HG02938 (cell line): ENCODE measurements at regions not wholly inside any gene's neighbourhood (a gene's known extent, or its start where the extent isn't known, plus 50 kb on each side); places are given as distances from the start of the nearest gene placed in this dataset.

ENCODE experiments used
- ATAC-seq: cut with Tn5 transposase; IDR thresholded peaks from one replicate; pipeline ENCODE4 v1.9.1; 2021; ENCODE audit warnings: mild to moderate bottlenecking, moderate library complexity; ENCODE audit not compliant: unreplicated experiment

DNA sequence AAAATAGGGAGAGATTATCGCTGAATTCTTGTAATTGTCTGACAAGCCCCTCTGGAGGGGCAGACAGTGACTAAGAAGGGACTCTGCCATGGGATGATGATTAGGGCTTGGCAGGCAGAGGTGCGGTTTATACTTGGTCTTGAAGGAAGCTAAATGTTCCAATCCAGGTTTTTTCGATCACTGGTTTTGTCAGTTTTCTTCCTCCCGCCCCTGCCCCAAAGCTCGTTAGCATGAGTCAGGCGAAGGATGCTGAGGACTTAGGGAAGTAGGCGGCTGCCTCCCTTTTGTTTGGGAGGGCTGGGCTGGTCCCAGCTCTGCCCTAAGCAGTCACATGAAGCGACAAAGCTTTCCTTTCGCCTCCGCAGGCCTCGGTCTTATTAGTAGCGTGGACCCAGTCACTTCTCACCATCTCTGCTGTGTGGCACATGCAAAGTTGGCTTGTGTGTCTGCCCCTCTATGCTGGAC, 314.2 kb downstream of the CDC5L start:
- no peak for ATAC-seq

DNA sequence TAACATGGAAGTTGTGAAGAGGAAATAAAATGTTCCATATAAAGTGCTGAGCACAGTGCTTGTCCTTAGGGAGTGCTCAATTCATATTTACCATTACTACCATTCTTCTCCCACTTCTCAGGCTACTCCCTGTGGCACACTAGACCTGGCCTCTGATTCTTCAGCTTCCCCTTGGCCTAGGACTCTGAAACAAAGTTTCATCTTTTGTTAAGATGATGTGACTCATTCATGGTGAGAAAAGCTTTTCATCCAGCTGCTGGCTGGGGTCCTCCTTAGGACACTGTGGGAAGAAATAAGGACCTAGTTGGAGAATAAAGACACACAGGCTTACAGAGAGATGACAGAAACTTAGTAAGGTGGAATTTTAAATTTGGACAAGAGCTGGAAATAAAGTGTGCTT, 314.8 kb downstream of the CDC5L start:
- no peak for ATAC-seq

- ATAC-seq = no peak
Measured at GRCh38 chr6:44704240-44705150, 317.0 kb downstream of the CDC5L start.

DNA sequence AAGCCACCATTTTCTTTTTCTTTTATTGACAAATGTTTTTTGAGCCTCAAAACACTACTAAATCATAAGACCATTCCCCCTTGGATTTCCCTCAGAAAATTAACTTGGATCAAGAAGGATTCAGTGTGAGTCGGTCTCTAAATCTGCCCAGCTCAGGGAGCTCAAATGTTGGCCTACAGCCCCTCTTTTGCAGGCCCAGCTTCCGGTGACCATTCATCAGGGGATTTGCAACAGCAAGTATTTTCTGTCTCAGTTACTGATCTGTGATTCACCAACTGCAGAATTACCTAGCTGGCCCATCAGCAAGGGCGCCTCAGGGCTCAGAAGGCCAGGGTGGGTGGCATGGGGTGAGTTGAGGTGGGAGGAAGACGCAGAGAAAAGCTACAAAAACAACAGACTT, 318.1 kb downstream of the CDC5L start:
- ATAC-seq = no peak

- no peak for ATAC-seq
Measured at GRCh38 chr6:44706011-44706410, 318.5 kb downstream of the CDC5L start.

DNA sequence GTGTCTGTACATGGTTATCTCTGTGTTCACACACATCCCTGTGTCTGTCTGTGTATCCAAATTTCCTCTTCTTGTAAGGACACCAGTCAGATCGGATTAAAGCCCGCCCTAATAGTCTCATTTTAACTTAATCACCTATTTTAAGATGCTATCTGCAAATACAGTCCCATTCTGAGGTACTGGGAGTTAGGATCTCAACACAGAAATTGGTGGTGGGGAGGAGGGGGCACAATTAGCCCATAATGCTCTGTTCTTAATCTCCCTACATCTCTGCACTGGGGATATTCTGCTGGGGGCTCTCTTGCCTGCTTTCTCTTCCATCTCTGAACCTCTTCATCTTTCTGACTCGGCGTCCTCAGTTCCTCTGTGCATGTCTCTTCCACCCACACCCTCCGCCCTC, 320.7 kb downstream of the CDC5L start:
- no peak for ATAC-seq

- ATAC-seq = no peak
Measured at GRCh38 chr6:44712353-44713111, 325.0 kb downstream of the CDC5L start.

GRCh38 chr6:44715188-44715587, 327.7 kb downstream of the CDC5L start:
- no peak for ATAC-seq

GRCh38 chr6:44715925-44716324, 328.4 kb downstream of the CDC5L start:
- no peak for ATAC-seq

GRCh38 chr6:44717431-44717830, 329.9 kb downstream of the CDC5L start:
- no peak for ATAC-seq

- no peak for ATAC-seq
Measured at GRCh38 chr6:44721954-44722578, 334.6 kb downstream of the CDC5L start.

DNA sequence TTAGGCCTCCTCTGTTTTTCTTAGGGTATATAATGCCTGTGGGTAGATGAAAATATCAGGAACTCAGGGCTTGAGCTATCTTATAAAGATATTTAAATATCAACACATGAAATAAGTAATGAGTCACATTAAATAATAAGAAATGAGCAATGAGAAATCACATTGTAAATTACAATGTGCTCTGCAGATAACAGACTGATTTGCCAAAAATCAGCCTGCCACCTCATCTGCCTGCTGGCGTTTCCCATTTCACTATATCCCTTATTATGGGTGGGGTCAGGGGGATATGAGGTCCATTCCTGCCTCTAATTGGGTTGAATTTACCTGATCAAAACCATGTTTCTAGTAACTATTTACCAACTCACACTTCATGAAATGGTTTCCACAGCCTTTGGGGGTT, 335.2 kb downstream of the CDC5L start:
- ATAC-seq = no peak

DNA sequence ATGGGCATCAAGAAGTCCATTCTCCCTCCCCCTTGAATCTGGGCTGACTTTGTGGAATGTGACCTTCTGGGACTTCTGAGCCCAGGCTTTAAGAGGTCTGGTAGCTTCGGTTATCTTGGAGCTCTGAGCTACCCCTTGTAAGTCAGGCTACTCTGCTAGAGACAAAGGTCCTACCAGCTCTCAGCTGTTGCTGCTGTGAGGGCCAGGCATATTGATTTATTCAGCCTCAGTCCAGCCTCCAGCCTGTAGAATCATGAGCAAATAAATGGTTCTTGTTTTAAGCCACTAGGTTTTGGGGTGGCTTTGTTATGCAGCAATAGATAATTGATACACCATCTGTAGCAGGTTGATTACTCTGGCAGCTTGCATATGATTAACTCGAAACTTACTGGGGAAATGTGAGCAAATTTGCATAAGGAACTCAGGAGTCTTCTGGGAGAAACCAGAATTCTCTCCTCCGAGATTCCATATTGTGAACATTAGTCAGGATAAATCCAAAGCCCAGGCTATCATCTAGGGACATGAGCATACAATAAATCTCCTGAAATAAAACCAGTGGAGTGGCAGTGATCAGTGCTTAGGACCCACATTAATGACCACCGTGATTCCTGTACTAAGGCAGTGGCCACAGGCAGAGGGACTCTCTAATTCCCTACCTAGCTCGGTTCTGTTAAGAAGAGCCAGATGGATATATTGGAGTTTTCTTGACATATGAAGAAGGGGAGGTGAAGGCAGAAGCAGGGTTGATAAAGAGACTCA, 336.1 kb downstream of the CDC5L start:
- no peak for ATAC-seq

- no peak for ATAC-seq
Measured at GRCh38 chr6:44725070-44725469, 337.6 kb downstream of the CDC5L start.

DNA sequence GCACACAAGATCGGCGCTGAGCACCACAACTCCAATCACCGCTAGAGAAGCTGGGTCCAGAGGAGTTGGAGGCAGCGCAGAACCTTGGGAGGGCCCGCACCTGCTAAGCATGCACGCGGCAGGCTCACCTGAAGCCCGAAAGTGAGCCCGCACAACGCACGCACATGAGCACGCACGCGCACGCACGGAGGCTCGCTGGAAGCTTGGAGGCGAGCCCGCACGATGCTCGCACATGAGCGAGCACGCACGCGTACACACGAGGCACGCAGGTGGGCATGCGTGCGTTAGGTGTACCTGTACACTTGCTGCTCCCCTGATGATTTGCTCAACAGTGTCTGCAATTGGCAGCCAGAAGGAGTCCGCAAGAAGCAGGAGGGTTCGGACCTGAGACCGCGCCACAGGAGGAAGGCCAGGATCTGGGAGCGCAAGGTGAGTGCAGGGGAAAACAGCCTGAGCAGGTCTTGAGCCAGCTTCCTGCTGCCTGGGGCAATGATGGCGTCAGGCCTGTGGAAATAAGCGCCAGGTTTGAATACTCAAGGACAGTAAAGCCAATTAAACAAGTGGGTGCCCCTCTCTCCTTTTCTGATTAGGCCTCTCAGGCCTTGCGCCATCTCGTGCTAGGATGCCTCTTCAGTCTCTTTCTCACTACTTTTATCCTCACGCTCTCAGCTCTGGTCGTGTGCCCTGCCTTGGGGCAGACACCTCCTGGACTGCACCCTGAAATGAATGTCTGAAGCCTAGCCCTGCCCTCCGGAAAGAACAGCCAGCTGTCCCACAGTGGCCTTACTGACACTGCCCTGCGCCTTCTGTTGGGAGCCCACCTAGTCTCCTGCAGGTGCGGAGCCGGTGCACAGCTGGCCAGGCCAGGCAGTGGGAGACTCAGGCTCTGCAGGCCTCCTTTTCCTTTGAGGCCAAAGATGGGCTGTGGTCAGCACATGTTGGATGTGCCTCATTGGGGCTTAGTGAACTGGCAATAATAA, 340.4 kb downstream of the CDC5L start:
- no peak for ATAC-seq

DNA sequence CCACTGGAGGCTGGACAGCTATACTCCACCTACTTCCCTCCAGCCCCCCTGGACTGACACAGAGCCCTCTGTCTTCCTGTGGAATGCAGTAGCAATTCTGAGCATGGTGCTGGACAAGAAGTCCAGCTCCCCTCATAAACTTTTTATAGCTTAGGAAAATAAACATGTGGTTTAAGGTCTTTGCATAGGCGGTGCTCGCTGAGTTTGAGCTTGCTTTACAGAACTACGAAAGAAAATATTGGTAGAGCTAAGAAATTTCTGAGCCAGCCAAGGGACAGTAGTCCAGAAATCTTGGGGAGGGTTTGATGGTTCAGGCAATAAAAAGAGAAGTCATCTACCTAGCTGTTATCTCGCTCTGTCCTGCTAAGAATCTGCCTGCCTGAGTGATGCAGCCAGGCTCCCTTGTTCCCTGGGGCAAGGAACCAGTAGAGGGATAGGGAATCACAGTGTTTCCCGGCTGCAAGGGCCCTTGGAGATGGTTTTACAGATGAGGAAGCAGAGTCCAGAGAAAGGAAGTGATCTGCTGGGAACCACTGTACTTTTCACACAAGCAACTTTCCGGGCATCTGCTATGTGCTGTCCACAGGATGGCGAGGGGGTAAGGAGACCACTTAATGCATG, 343.4 kb downstream of the CDC5L start:
- no peak for ATAC-seq

- no peak for ATAC-seq
Measured at GRCh38 chr6:44731485-44732095, 344.1 kb downstream of the CDC5L start.

- no peak for ATAC-seq
Measured at GRCh38 chr6:44732243-44732642, 344.7 kb downstream of the CDC5L start.

- no peak for ATAC-seq
Measured at GRCh38 chr6:44733126-44733525, 345.6 kb downstream of the CDC5L start.
